ENCODE measurements at regions not wholly inside any gene's neighbourhood (a gene's known extent, or its start where the extent isn't known, plus 50 kb on each side); places are given as distances from the start of the nearest gene placed in this dataset.

GRCh38 chr9:89926691-89927220, 321.9 kb downstream of the GADD45G start:
- TF ChIP-seq CTCF (IDR thresholded peaks at IDR 0.05) (no peak), POLR2A (IDR thresholded peaks at IDR 0.05) (no peak)
- H3K36me3 ChIP-seq, result no peaks in the 10 kb centered on the region
- intact Hi-C loops (cut with DNase I; ENCODE audit: low total_unique reads), result no loop called here
- H3K27ac ChIP-seq, result peak overlapping the region in 1 of 2 donors; percentile 29
- no peaks in the 10 kb centered on the region for H3K9me3 ChIP-seq
- no peaks in the 10 kb centered on the region for H3K4me1 ChIP-seq
- DNase-seq, result no peak
- H3K4me3 ChIP-seq, result no peak overlapping the region
- no peaks in the 10 kb centered on the region for H3K27me3 ChIP-seq

DNA sequence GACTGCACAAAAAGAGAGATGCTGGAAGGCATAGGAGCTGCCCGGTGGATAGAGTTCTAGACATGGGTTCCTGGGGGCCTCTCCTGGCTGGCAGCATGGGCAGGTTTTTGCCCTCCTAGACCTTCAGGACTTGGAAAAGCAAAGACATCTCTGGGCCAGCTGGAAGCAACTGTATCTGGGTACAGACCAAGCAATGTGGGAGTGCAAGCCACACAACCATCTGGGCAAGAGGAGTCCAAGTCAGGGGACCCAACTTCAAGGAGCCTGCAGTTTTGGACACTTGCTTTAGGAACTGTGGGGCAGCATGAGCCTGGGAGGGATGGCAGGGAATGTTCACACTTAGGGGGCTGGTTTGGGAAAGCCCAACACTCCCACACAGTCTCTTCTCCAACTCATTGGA, 323.3 kb downstream of the GADD45G start:
- intact Hi-C loops (cut with DNase I; ENCODE audit: low total_unique reads), result no loop called here
- no peak for DNase-seq
- Histone ChIP-seq H3K27ac (no peak overlapping the region), H3K4me3 (no peak overlapping the region), H3K27me3 (no peaks in the 10 kb centered on the region), H3K4me1 (no peaks in the 10 kb centered on the region), H3K36me3 (no peaks in the 10 kb centered on the region), H3K9me3 (no peaks in the 10 kb centered on the region)
- TF ChIP-seq POLR2A (IDR thresholded peaks at IDR 0.05) (no peak), CTCF (IDR thresholded peaks at IDR 0.05) (no peak)

DNA sequence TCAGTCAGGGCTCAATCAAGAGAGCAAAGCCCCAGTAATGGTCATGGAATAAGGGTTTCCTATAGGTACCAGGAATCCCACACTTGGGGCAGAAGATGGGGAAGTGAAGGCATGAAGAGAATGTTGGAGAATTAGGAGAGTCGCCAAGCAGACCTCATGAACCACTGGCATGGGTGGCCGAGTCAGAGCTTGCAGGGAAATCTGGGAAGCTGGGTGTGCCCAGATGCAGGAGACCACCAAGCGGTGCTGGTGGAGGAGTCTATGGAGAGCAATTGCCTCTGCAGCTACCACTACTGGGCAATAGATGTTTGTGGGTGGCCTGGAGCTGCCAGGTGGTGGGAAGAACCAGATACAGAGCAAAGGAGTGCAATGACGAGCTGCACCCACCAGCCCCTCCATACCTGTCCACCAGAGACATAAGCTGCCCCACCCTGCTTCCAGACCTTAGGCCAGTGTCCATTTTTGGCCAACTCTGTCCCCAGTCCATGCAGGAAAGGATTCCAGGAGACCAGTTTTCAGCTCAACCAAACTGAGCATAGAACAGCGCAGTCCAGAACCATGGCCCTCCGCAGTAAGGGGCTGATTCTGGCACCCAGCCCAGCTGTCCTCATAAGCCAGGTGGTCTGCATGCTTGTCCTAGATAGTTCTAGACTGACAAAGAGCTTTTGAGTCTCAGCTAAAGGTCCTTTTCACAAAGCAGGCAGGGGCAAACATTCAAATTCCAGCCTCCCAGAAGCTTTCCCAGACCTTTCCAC, 323.9 kb downstream of the GADD45G start:
- intact Hi-C loops (cut with DNase I; ENCODE audit: low total_unique reads), result no loop called here
- Histone ChIP-seq H3K9me3 (no peaks in the 10 kb centered on the region), H3K27me3 (no peaks in the 10 kb centered on the region), H3K36me3 (no peaks in the 10 kb centered on the region), H3K4me1 (no peaks in the 10 kb centered on the region), H3K27ac (peak overlapping the region in 1 of 2 donors; percentile 42), H3K4me3 (no peak overlapping the region)
- DNase-seq, result no peak
- TF ChIP-seq CTCF (IDR thresholded peaks at IDR 0.05), result no peak
- TF ChIP-seq POLR2A (IDR thresholded peaks at IDR 0.05), result no peak

- peak overlapping the region in 1 of 2 donors; percentile 42 for H3K27ac ChIP-seq
- H3K27me3 ChIP-seq, result no peaks in the 10 kb centered on the region
- no peak for DNase-seq
- H3K36me3 ChIP-seq, result no peaks in the 10 kb centered on the region
- TF ChIP-seq CTCF (IDR thresholded peaks at IDR 0.05) (no peak), POLR2A (IDR thresholded peaks at IDR 0.05) (no peak)
- intact Hi-C loops (cut with DNase I; ENCODE audit: low total_unique reads), result no loop called here
- no peaks in the 10 kb centered on the region for H3K9me3 ChIP-seq
- H3K4me3 ChIP-seq, result no peak overlapping the region
- no peaks in the 10 kb centered on the region for H3K4me1 ChIP-seq
Observed at GRCh38 chr9:89929315-89929672, 324.5 kb downstream of the GADD45G start.

DNA sequence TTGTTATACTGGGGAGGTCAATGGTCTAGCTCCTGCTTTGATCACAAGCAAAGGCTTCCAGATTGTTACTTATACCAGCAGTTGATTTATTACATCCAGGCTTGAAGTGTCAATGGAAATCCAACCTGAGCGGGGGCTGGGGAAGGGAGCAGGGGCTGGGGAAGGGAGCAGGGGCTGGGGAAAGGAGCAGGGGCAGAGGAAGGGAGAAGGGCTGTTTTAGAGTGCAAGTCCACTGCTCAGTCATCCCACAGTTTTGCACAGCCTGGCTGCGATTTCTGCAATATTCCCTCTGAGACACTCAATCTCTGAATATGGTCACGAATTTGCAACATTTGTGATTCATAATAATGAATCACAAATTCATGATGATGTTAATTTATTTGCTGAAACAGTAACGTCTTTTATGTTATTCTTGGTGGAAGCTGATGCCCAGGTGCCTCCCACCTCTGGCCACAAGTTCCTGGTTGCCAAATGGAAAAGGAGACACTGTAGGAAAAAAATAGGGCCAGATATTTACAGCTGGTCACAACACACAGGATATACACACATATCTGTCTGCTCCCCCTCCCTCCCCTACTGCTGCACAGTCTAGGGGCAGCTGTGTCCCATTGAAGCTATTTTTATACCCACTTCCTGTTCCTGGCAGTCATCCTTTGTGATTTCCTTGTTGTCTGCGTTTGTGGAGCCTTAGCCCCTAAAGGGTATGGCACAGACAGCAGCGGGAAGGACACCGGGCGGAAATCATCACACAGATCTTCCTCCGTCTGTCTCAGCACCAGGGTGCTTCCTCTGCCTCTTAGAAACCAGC, 325.1 kb downstream of the GADD45G start:
- Histone ChIP-seq H3K27me3 (no peaks in the 10 kb centered on the region), H3K27ac (peak overlapping the region in 1 of 2 donors; percentile 42), H3K4me3 (no peak overlapping the region), H3K9me3 (no peaks in the 10 kb centered on the region), H3K4me1 (no peaks in the 10 kb centered on the region), H3K36me3 (no peaks in the 10 kb centered on the region)
- TF ChIP-seq CTCF (IDR thresholded peaks at IDR 0.05) (no peak), POLR2A (IDR thresholded peaks at IDR 0.05) (no peak)
- peak in 1 of 2 donors; percentile 33 for DNase-seq
- intact Hi-C loops (cut with DNase I; ENCODE audit: low total_unique reads), result no loop called here
